Activated CD4-positive, CD25-positive, alpha-beta regulatory T cell treated with anti-CD3 and anti-CD28 coated beads, Interleukin-2, amount 50 U/mL, for 16 hours (primary cell): ENCODE measurements at regions not wholly inside any gene's neighbourhood (a gene's known extent, or its start where the extent isn't known, plus 50 kb on each side); places are given as distances from the start of the nearest gene placed in this dataset.
"Not testable (repeated sequence)": the region's sequence is repeated elsewhere in the genome, so short reads cannot be mapped to it uniquely, and the experiment has no call there.

ENCODE experiments used
- DNase-seq: peaks from one replicate; pipeline ENCODE4 v3.0.0-alpha.2; 2020; ENCODE audit warnings: low read depth, low spot score

DNA sequence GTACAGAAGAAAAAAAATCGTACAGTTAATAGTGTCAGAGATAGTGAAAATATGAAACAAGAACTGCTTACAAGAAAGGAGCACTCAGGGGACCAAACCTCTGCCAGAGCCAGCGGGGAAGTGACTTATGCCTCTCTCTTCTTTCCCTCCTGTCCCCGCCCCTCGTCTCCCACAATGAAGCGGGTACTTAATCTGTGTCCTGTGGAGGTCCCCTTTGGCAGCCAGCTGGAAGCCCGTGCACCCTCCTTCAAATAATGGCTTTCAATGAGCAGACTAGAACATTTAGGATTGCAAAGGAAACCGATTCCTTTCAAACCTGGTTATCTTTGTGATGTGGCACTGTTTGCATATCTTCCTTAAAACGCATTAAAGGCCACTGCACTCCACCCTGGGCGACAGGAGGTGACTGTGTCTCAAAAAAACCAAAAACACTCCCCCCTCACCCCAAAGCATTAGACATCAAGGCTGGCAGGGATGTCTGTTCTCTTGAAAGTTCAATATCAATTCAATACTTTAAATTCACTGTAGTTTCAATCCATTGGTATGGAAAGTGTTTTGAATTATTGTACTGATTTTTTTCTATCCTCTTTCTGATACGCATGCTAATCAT is 51.7 kb downstream of the PPIAL4C start:
- DNase-seq = not testable (repeated sequence)

DNA sequence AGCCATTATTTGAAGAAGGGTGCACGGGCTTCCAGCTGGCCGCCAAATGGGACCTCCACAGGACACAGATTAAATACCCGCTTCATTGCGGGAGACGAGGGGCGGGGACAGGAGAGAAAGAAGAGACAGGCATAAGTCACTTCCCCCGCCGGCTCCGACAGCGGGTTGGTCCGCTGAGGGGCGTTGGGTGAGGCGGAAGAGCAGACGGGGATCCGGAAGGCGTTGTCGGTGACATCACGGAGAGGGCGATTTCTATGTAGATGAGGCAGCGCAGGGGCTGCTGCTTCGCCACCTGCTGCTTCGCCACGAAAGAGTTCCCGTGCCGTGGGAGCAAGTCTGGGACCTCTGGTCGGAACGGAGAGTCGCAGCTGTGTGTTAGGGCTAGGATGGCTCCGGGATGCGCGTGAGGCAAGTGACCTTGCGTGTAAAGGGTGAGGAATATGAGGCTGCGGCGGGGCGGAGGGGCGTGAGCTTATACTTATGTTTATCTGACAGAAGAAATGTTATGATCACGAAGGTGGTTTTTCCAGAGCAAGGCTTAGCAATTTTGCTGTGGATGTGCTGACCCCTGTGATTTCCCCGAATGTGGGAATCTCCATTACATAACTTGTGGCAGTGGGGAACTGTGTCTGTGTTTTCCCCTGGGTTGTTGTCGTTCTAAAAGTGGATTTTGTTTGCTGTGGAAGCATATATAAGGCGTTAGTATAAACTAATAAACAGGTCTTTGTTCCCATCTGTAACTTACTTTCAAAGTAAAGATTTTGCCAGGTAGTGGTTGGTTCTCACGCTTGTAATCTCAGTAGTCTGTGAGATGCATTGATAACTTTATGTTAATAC is 52.9 kb downstream of the PPIAL4C start:
- DNase-seq = peak; percentile 82

DNA sequence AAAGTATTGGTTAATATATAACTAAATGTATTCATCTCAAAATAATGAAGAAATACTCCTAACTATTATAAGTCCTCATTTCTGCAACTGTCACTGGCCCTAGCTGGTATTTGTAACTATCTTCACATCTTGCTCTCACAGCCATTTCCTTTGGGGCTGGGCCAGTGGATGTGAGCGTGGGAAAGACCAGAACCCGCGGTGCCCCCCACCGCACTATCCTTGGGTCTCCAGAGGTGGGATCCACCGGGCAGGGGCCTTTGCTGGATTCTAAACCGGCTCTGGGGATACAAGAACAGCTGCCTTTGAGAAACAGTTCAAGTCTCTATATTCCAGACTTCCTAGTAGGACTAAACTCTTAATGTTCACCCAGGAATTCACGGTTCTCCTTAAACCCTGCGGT is 54.8 kb downstream of the PPIAL4C start:
- not testable (repeated sequence) for DNase-seq

DNA sequence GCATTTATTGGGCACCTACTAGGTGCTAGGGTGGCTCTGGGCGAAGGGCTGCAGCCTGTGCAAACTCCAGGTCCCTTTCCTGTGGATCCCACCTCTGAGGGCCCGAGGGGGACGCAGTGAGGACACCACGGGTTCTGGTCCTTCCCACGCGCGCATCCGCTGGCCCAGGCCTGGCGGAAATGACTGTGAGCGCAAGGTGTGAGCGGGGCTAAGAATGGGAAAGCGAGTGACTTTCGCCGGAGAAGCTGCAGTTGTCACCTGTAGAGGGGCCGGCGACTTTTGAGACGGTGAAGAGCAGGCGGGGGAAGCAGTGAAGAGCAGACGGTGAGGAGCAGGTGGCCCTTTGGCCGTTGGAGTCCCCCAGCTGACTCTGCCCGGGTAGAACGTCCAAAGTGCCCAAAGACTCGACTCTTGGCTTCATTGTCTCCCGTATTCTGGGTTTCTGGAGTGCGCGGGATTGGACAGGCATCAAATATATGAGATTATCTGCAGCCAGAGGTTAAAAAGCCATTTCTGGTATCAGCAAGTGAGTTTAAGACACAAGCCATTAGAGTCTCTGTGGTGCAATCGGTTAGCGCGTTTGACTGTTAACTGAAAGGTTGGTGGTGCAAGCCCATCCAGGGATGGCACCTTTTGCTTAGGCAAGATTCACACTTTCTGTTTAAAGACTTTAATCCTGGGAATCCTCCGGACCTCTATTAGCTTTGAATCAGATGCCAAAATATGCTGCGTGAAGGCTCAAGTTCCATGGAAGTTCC is 55.4 kb downstream of the PPIAL4C start:
- not testable (repeated sequence) for DNase-seq

DNA sequence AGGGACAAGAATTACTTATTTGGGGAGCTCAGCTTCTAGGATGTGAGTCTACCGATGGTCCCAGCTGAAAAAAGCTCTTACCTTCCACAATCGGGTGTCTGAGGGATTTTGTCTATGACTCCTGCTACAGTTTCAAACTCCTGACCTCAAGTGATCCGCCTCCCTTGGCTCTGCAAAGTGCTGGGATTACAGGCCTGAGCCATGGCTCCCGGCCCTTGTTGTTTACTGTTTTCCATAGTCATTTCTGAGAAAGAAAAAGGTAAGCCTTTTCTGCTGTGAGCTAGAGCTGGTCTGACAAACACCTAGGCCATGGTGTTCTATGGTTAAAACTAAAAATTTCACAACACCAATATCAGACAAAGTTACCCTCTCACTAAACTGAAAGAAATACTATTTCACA is 57.5 kb downstream of the PPIAL4C start:
- not testable (repeated sequence) for DNase-seq

DNA sequence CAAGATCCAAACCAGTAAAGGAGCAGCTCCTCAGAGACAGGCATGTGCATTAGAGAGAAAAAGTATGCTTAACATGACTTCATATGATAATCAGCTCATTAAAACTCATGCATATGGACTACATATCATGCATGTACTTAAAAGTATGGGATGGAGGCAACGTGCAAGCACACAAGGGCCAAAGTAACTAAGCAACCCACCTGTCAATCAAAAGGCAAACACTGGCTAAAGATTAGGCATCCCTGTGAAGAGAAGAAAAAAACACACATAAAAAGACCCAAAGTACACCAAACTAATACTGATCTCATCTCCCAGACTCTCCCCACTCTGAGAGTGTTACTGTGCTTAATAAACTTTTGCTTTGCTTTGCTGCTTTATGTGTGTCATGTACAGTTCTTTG is 61.2 kb downstream of the PPIAL4C start:
- not testable (repeated sequence) for DNase-seq

DNA sequence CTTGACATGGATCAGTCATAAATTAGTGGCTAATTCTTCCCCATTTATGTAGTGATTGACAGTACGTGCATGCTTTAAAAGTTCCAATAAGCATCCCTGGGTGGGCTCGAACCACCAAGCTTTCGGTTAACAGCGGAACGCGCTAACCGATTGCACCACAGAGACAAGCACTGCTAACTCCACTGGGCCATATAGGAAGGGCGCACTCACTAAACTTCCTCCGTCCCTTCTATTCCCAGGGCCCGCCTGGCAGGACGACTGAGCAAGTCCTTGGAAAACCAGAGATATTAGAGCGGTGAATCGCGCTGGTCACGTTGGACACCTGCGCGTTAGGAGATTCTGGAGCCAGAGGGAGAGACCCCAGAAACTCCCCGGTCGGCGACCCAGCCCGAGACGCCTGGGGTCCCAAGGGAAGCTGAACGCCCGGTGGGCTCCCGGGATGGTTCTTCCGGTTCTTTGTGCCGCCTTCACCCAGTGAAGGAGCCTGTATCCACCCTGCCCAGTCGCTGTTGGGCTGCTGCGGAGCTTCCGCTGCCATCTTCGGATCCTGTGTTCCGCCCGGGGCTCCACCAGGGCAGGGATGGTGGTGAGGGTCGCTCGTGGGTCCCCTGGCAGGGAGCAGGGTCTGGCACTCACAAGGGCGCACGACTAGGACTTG is 62.8 kb downstream of the PPIAL4C start:
- not testable (repeated sequence) for DNase-seq

DNA sequence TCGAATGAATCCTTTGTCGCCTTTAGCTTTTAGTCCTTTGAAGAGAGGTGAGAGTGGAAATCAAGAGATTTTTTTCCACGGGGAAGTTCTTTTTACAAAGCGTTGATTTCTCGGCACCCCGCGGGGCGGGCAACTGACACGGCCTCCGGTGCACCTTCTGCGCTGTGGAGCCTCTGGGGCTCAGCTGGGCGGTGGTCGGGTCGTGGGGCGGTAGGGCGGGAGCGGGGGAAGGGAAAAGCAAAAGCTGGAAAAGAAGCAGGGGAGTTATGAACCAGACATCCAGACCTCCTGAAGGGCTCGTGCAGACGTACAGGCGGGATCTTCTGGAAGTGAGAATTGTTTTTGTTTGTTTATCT is 63.3 kb downstream of the PPIAL4C start:
- not testable (repeated sequence) for DNase-seq

DNA sequence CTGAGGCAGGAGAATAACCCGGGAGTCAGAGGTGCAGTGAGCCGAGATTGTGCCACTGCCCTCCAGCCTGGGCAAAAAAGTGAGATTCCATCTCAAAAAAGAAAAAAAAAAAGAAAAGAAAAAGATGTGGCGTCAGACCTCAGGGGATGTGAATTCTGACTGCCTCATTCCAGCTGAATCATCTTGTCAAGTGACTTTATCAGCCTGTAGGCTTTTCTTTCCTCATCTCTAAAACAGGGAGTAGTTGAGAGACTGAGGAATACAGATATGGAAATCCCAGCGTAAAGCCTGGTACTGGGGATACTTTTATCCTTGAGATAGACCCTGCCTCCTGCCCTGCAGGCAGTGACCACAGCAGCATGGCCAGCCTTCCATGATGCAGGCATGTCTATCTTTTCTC is 74.1 kb downstream of the PPIAL4C start:
- DNase-seq = not testable (repeated sequence)

DNA sequence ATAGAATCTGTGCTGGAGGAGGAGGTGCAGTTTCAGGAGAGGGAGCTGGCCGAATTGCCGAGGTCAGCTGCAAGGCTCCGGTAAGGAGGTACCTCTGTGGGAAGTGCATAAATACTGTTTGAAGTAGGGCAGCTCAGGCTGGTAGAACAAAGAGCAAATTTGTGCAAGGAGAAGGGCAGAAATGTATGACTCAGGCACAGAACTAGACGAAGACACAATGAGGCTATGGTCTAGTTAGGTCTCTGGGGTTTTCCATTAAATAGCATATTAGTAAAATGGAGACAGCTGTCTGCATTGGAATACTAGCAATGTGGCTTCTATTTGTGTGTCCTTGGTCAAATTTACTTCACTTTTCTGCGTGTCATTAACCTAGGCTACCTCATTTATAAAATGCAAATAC is 74.5 kb downstream of the PPIAL4C start:
- not testable (repeated sequence) for DNase-seq

DNA sequence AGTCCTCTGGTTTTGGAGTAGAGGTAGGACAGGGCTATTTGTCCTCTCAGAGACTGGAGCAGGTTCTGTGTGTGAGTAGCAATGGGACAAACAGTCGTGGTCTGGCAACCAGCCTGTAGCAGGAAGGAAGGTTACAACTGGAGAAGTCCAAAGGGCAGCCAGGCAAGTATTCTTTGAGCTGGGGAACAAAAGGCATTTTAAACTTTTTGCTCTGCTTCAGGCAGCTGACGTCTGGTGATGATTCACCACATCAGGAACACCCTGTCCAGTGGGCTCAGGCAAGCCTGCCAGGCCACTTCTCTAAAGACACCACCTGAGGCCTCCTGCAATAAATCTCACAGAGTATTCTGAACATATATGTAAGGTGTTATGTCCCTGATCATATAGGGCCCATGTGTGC is 81.0 kb downstream of the PPIAL4C start:
- DNase-seq = not testable (repeated sequence)

DNA sequence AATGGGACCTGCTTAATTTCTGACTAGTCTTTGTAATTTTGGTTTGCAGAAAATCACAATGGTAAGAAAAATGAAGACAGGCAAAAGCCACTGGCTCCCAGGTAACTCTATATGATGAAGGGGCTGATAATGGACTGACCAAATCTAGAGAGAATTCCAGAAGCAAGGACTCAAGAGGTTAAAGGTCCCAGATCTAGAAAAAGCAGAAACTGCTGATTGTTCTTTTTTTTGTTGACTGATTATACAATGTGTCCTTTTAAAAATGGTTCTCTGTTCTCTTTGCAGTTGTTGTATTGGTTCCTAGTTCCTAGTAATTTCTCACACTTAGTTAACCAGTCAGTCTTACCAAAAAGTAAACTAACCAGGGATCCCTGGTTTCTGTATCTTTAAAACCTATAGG is 81.4 kb downstream of the PPIAL4C start:
- DNase-seq = not testable (repeated sequence)

DNA sequence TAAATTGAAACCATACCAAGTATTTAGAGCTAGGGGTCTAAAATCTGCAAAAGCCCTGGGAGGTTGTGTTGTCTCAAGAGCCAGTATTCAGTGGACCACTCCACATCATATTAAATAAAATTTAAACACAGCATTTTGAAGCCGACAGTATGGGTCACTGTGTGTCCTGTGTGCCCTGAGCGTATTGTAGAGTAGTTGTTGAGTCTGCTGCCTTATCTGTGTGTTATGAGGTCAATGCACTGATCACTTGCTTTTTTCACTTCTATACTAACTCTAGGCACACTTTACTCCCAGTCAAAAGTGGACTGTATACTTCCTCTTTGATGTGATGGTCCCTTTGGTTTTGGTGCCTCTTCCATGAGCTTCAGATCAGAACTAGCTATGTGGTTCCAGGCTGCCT is 81.9 kb downstream of the PPIAL4C start:
- not testable (repeated sequence) for DNase-seq

DNA sequence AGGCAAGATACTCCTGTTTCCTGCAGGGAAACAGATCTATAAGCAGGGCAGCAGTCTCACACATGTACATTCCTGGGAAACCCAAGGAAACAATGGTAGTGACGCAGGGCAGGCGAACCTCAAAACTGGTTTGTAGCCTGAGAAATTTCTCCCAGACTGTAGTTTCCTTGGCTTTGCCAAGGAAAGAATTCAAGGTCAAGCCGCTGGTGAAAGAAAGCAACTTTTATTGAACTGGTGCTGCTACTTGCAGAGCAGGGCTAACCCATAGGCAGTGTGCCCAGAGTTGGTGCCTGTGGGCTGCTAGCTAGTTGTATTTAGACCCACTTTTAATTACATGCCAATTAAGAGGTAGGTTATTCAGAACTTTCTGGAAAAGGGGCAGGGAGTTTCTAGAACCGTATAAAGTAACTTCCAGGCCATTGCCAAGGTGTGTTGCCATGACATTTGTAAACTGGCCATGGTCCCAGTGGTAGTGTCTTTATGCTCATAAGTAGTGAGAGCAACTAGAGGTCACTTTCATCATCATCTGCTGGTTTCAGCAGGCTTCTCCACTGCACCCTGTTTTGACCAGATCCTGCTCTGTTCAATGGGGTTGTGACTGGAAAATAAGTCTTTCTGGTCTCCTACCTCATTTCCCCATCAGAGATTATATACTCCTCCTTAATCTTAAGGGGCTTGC is 89.7 kb downstream of the PPIAL4C start:
- DNase-seq = not testable (repeated sequence)

DNA sequence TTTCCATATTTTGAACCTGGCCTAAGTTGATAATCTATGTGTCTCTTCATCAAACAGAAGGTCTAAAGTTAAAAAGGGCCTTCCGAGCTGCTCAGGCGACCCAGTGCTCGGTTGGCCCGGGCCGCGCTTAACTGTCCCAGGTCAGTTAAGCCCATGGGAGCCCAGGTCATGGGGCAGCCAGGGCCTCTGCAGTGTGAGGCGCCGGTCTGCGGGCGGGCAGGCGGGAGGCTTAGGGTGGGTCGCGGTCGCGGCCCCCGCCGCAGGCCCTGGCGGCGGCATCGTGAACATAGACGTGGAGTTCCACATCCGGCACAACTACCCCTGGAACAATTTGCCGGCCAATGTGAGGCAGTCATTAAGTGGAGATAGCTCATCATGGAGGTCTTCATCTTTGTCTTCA is 91.3 kb downstream of the PPIAL4C start:
- not testable (repeated sequence) for DNase-seq

DNA sequence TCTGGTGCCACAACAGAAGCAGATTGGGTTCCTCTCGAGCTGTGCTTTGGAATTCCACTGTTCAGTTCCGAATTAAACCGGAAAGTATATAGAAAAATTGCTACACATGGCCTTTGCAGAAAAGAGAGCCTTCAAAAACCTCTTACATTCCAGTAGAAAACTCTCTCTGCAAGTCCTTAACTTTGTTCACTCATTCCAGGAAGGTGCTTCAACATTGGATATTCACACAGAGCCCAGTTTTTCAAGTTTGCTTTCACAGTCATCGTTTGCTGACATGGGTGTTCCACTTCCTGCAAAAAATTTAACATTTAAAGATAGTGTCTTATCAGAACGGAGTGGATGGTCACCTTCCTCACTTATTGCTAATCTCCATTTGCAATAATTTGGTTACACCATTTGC is 93.7 kb downstream of the PPIAL4C start:
- DNase-seq = not testable (repeated sequence)

DNA sequence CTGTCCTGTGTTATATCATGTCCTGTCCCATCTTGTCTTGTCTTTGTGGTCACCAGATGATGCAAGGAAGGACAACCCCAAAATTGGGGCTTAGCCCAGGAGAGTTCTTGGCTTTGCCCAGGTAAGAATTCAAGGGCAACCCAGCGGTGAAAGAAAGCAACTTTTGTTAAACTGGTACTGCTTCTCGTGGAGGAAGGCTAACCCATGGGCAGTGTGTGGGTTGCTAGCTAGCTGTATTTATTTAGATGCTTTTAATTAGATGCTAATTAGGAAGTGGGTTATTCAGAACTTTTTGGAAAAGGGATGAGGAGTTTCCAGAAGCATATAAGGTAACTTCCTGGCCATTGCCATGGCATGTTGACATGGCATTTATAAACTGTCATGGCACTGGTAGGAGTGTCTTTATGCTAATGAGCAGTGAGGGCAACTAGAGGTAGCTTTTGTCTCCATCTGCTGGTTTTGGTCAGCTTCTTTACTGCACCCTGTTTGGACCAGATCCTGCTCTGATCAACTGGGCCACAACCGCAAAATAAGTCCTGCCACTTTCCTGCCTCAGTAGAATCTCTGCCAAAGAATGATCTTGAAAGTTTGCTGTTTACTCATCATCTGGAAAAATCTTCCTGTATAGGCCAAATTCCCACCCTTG is 95.8 kb upstream of the FCGR1A start:
- DNase-seq = not testable (repeated sequence)

DNA sequence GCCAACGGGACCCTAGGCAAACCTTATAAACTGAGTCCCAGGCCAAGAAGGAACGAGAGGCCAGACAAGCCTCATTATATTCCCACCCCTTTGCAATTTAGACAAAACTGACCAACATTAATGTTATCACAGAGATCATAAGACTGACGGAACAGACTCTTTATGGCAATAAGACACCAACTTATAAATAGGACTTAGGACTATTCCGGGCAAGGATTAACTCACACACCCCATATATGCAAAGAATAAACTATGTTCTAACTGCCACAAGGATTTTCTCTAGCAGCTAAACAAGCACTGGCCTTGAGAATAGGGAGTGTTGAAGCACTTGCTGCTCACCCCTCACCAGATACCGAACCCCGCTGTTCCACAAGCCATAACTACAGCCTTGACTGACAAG is 91.1 kb upstream of the FCGR1A start:
- DNase-seq = not testable (repeated sequence)

DNA sequence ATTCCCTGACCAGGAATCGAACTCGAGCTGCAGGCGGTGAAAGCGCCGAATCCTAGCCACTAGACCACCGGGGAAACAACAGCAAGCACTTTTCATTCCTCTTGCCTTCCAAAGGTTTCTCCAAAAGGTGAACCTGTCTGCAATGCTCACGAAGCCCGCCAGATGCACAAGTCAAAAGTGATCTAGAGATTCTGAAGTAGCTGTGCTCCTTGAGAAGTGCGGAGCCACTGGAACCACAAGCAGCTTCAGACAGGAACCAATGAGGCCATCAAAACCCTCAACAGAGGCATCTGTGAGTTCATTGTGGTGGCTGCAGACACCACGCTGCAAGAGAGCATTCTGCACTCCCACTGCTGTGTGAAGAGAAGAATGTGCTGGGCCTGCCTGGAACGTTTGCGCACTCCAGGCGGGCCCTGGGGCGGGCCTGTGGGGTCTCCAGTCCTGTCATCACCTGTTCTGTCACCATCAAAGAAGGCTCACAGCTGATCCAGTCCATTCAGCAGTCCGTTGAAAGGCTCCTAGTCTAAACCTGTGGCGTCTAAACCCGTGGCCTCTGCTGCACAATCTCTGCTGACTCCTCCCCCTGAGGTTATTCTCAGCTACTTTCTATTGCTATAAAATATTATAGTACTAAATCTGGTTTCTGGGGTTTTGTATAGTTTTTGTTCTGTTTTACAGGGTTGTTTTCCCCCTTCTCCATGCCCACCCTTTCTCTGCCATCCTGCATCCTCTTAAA is 89.5 kb upstream of the FCGR1A start:
- not testable (repeated sequence) for DNase-seq

DNA sequence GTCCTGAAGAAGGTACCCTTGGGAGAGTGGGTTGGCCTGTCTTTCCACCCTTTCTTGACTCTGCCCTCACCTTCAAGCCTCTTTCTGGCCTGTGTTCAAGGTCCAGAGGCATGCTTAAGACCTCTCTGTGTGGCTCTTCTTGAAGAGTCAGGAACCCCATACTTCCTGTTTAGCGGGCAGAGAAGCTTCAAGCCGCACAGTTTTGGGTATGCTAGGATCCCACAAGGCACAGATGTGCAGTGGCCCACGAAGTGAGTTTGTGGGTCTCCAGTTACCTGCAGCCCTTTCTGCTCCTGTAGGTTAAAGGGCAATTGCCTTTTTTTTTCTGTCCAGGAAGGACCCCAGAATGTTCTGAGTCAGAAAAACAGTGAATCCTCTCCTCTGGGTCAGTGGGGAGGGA is 87.4 kb upstream of the FCGR1A start:
- not testable (repeated sequence) for DNase-seq
